ENCODE measurements at regions not wholly inside any gene's neighbourhood (a gene's known extent, or its start where the extent isn't known, plus 50 kb on each side); places are given as distances from the start of the nearest gene placed in this dataset.

DNA sequence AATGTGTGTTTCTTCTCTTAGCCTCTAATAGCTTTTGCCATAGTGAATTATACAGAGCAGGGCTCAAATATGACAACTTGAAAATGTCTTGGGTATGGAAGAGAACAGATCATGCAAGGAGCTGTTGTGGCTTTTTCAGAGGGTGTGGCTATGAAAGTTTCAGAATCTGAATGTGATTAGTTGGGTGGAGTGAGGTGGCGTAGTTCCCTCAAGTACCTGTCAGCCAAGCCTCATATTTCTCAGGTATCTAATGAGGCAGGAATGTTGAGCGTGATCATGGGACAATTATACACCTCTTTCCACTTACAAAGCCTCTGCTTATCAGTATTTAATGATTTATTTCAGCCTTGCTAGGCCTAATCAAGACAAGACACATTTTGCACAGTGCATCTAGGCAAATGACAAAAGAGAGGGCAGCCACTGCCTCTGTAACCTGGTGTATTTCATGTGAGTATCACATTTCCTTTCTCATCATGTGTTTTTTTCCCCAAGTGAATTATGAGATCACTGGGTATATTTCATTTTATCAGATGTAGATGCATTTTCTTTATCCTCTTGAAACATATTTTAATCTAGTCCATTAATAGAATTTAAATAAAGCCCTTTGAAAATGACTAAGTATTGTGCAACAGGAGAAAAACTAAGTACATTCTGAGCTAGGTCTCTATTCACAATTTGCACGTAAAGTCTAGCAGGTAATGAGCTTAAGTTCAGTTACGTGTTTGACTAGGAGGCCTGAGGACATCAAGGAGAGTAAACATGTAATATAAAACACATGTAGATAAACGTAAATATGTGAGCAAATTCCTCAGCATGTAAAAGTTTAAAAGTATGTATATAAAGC, 644.4 kb upstream of the IGFBP3 start:
- DNase-seq, result no peak
- intact Hi-C loops (cut with DNase I), result no loop called here

- no peak for DNase-seq
- intact Hi-C loops (cut with DNase I), result no loop called here
Observed at GRCh38 chr7:46559194-46559832, 638.2 kb upstream of the IGFBP3 start.

- intact Hi-C loops (cut with DNase I), result no loop called here
- DNase-seq, result no peak
Observed at GRCh38 chr7:46558482-46559193, 637.6 kb upstream of the IGFBP3 start.

- intact Hi-C loops (cut with DNase I), result no loop called here
- DNase-seq, result no peak
Observed at GRCh38 chr7:46557781-46558180, 636.7 kb upstream of the IGFBP3 start.

DNA sequence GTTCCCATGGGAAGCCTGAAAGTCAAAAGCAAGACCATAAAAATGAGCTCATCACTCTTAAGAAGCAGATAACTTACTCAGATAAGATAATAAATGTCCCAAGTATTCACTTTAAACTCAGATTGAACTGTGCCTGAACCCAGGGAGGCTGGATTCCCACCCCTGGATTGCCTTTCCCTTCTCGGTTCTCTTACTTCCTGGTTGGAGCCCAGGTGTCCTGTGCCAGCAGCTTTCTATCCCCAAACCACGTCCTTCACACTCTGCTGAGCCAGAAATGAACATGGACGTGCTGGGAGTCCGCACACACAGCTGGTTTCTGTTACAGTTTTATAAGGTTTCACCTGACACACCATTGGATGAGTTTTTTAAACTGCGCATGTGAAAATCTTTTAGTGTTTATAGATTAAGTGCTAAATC, 636.2 kb upstream of the IGFBP3 start:
- DNase-seq, result no peak
- intact Hi-C loops (cut with DNase I), result no loop called here

DNA sequence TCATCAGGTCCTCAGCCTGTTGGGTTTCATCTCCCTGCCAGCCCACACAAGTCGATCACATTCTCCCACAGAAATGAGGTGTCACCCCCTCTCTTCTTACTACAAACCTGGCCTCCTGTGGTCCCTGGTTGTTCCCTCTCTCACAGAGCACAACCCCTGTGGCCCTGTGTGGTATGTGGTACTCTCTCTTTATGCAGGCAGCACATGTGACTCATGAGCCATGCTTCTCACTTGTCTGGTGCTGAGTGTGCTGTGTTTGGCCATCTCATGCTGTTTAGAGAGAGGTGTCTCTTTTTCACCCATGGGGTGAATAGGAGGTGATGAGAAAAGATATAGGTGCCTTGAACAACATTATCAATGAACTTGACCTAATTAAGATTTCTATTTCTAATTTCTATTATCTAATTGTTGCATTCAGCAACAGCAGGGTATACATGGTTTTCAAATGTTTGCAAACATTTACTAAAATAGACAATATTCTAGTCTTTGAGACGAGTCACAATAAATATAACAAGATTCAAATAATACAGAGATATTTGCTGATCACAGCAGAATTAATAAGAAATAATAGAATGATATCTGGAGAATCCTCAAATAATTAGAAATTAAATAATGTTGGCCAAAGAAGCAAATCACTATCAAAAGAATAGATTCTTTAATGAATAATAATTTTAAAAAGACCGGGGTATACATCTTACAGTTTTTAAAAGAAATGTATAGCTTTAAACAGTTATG, 633.8 kb upstream of the IGFBP3 start:
- no peak for DNase-seq
- intact Hi-C loops (cut with DNase I), result no loop called here

DNA sequence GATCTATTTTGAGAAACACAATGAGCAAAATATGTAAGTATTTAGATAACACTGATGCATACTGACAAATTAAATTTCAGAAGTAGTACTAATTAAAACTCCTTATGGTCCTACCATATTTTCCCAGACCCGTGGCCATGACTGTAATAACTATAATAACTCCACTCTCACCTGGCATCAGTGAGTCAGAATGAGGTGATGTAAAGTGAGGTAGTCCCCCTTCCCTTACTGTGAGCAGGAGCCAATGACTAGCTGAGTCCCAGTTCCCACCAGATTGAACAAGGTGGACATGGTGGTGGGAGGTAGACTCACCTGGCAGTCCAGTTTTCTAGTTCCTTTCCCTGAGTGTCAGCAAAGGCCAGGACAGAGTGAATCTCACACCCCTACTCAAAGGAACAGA, 630.5 kb upstream of the IGFBP3 start:
- DNase-seq, result no peak
- intact Hi-C loops (cut with DNase I), result no loop called here

GRCh38 chr7:46550864-46551263, 629.8 kb upstream of the IGFBP3 start:
- no peak for DNase-seq
- intact Hi-C loops (cut with DNase I), result no loop called here

- intact Hi-C loops (cut with DNase I), result no loop called here
- DNase-seq, result no peak
Observed at GRCh38 chr7:46549892-46550639, 629.0 kb upstream of the IGFBP3 start.

DNA sequence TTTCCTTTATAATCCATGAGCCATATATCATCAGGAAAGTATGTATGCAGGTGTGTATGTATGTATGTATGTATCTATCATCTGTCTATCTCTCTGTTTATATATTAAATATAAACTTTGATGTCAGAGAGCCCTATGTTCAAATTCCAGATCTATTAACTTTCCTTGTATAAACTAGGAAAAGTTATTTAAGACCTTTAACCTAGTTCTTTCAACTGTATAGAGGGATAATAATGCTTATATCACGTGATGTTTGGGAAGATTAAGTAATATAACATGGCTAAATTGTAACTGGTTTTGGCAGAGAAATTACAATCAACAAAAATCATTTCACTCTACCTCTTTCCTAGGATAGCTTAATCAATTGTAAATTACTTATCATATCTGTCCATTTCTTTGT, 628.3 kb upstream of the IGFBP3 start:
- no peak for DNase-seq
- intact Hi-C loops (cut with DNase I), result no loop called here

GRCh38 chr7:46547044-46547443, 626.0 kb upstream of the IGFBP3 start:
- no peak for DNase-seq
- intact Hi-C loops (cut with DNase I), result no loop called here

DNA sequence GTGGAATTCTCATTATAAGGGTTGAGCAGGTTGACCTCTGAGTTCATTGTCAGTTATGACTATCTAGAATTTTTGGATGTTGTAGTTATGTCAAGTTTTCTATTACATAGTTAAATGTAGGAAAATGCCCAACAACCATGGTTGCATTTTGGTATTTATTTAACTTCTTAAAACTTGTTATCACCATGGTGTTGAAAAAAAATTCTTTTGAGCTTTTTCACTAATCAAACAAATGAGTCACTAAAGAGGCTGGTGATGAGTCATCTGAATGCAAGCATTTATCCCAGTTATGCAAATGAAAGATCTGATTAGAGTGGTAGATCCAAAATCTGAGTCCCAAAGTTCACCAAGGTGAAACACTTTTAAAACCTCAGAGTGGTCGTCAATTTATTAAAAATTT, 624.7 kb upstream of the IGFBP3 start:
- intact Hi-C loops (cut with DNase I), result no loop called here
- DNase-seq, result peak in 1 of 42 donors; percentile 21

DNA sequence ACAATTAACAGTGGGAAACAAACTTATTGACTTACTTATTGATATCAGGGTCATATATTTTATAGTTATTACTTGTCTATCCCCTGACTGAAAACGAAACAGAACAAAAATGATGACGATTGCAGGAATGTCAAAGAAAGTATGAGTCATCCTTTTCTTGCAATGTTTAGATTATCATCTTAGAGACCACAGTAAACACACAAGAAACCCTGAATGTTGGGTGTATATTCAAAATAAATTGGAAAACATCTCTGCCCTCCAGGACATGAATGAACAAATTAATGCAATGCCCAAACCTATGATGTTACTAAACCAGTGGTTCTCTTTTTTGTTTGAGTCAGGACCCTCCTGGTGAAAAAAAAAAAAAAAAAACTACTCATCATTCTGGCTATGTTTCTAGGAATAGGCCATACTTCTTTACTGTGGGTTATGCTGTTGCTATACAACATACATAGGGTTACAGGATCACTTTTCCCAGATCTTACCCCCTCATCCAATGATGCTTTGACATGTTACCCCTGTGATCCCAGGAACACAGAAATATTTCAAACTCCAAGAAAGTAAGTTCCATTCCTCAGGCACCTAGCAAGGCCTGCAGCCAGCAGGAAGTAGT, 623.4 kb upstream of the IGFBP3 start:
- intact Hi-C loops (cut with DNase I), result no loop called here
- no peak for DNase-seq

GRCh38 chr7:46542076-46542475, 621.0 kb upstream of the IGFBP3 start:
- intact Hi-C loops (cut with DNase I), result no loop called here
- DNase-seq, result no peak

DNA sequence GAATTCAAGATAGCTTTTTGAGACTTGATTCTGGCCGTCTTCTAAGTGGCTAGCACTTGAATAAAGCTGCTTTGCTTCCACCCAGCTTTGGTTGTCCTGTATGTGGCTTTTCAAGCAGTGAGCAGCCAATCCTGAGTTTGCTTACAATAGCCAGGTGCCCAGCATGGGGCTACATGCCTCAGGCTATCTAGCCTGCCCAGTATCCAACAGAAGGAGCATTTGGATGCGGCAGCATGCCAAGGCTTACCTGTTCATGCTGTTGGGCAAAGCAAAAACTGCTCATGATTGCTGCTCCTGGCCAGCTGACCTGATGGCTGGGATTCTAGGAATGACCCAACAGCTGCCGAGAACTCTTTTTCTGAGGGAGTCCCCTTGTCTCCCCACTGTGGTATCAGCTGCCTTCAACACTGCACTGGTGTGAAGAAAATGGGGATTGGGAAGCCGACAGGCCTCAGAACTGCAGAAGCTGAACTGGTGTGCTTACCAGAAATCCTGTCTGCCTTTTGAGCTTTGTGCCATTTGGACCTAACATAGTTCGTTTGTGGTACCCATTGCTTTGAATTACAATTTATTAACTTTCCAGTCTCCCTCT, 618.9 kb upstream of the IGFBP3 start:
- intact Hi-C loops (cut with DNase I), result no loop called here

GRCh38 chr7:46537191-46537905, 616.3 kb upstream of the IGFBP3 start:
- intact Hi-C loops (cut with DNase I), result no loop called here
- DNase-seq, result no peak

More for the DNA sequence above, 618.9 kb upstream of the IGFBP3 start:
- DNase-seq, result no peak

Measured in head of caudate nucleus (tissue), 42 donors.